A549 (cell line): ENCODE measurements at regions not wholly inside any gene's neighbourhood (a gene's known extent, or its start where the extent isn't known, plus 50 kb on each side); places are given as distances from the start of the nearest gene placed in this dataset.

Experiments
- ATAC-seq, 2 experiments: fragments of 200-7000 bp in 1 of 2; fragments of >200 bp in 1 of 2; cut with Nextera tagmentation in 1 of 2; cut with Tn5 transposase in 1 of 2; 3 replicates each; pipeline versions ENCODE4 v1.8.0 to v1.9.1; 2018 to 2020; ENCODE audit warnings: mild to moderate bottlenecking in 1 of 2, moderate library complexity in 1 of 2
- CTCF ChIA-PET: fragments of 300-600 bp; sonication (Branson Sonifier 250); formaldehyde crosslinking; extraction: SDS; loops from one replicate; lab custom pipeline; 2021; ENCODE audit warnings: antibody characterized with exemption, inconsistent platforms; lab: Yijun Ruan, JAX
- POLR2A ChIA-PET: fragments of 350-600 bp; formaldehyde crosslinking; extraction: SDS; loops from one replicate; lab custom pipeline; 2021; ENCODE audit warnings: antibody characterized with exemption, inconsistent platforms; lab: Yijun Ruan, JAX
- DNase-seq, 2 experiments: peaks; one replicate each; pipeline versions ENCODE4 v3.0.0 to v3.0.0-alpha.2; 2011 to 2016; ENCODE audit warnings: low read depth in 1 of 2, low spot score in 1 of 2
- FAIRE-seq: peaks from 2 replicates; lab custom pipeline; 2011; peaks lifted over from hg19 to GRCh38; lab: Jason Lieb, UNC
- H3K27ac ChIP-seq, 2 experiments: fragments of >200 bp; sonication (Bioruptor Twin); formaldehyde crosslinking; 3 replicates each; pipeline ENCODE4 v1.5.1; 2016 to 2017
- H3K4me1 ChIP-seq: fragments of >200 bp; sonication (Bioruptor Twin); formaldehyde crosslinking; 3 replicates; pipeline ENCODE4 v1.6.1; 2016
- H3K4me2 ChIP-seq: fragments of >200 bp; sonication (Bioruptor Twin); formaldehyde crosslinking; 3 replicates; pipeline ENCODE4 v1.6.1; 2016
- H3K4me3 ChIP-seq: fragments of >200 bp; sonication (Bioruptor Twin); formaldehyde crosslinking; 3 replicates; pipeline ENCODE4 v1.5.1; 2016
- H3K9me3 ChIP-seq: fragments of >200 bp; sonication (Bioruptor Twin); formaldehyde crosslinking; 3 replicates; pipeline ENCODE4 v1.6.1; 2016
- BCL3 ChIP-seq: fragments of >200 bp; sonication (Bioruptor Twin); formaldehyde crosslinking; IDR thresholded peaks from 3 replicates; pipeline ENCODE4 v1.6.1; 2016
- BHLHE40 ChIP-seq: IDR thresholded peaks from 2 replicates; pipeline ENCODE4 v1.6.1; 2012; ENCODE audit warnings: low read depth, low read length, inconsistent platforms
- CEBPB ChIP-seq, 2 experiments: fragments of >200 bp in 1 of 2; sonication (Bioruptor Twin) in 1 of 2; formaldehyde crosslinking in 1 of 2; IDR thresholded peaks; 2 replicates each; pipeline ENCODE4 v1.6.1; 2012 to 2016
- CTCF ChIP-seq: fragments of >200 bp; sonication (Bioruptor Twin); formaldehyde crosslinking; IDR thresholded peaks from 3 replicates; pipeline ENCODE4 v1.5.1; 2016
- ELK1 ChIP-seq: fragments of 150-350 bp; IDR thresholded peaks from 2 replicates; pipeline ENCODE4 v1.6.1; 2014; ENCODE audit warnings: low read depth, mild to moderate bottlenecking, low read length
- FOSL2 ChIP-seq, 2 experiments: fragments of 450-650 bp in 1 of 2; fragments of >200 bp in 1 of 2; sonication (Bioruptor Twin) in 1 of 2; formaldehyde crosslinking; IDR thresholded peaks; 2 replicates each; pipeline versions ENCODE4 v1.5.0 to v1.6.1; 2016 to 2020; ENCODE audit warnings: mild to moderate bottlenecking in 1 of 2, moderate library complexity in 1 of 2
- FOXS1 ChIP-seq: fragments of 250-450 bp; sonication (Bioruptor Pico); IDR thresholded peaks from 2 replicates; pipeline ENCODE4 v1.5.0; 2020; ENCODE audit warnings: mild to moderate bottlenecking, moderate library complexity
- HEYL ChIP-seq: fragments of 250-450 bp; sonication (Bioruptor Pico); IDR thresholded peaks from 2 replicates; pipeline ENCODE4 v1.8.0; 2021; ENCODE audit warnings: mild to moderate bottlenecking, moderate library complexity
- HOXA7 ChIP-seq: fragments of 250-450 bp; sonication (Bioruptor Pico); IDR thresholded peaks from 2 replicates; pipeline ENCODE4 v1.5.0; 2020; ENCODE audit warnings: mild to moderate bottlenecking, moderate library complexity
- HOXB13 ChIP-seq: fragments of 250-450 bp; sonication (Bioruptor Pico); IDR thresholded peaks from 2 replicates; pipeline ENCODE4 v1.5.0; 2020; ENCODE audit warnings: low read depth, mild to moderate bottlenecking, moderate library complexity
- HOXB5 ChIP-seq: fragments of 250-450 bp; sonication (Bioruptor Pico); IDR thresholded peaks from 2 replicates; pipeline ENCODE4 v1.5.0; 2020; ENCODE audit warnings: mild to moderate bottlenecking, moderate library complexity
- JUN ChIP-seq, 2 experiments: fragments of >200 bp; sonication (Bioruptor Twin); formaldehyde crosslinking; IDR thresholded peaks; 2 replicates in 1 of 2; 3 replicates in 1 of 2; pipeline ENCODE4 v1.6.1; 2016 to 2017
- MAFK ChIP-seq: fragments of 450-650 bp; IDR thresholded peaks from 2 replicates; pipeline ENCODE4 v1.6.1; 2014; ENCODE audit not compliant: partially characterized antibody
- MAZ ChIP-seq: fragments of 150-350 bp; IDR thresholded peaks from 2 replicates; pipeline ENCODE4 v1.6.1; 2014; ENCODE audit warnings: antibody characterized with exemption, low read depth, low read length, borderline replicate concordance
- NFE2L2 ChIP-seq: fragments of 150-350 bp; conservative IDR thresholded peaks from 2 replicates; pipeline ENCODE4 v1.6.1; 2014; ENCODE audit warnings: low read length
- NPAS2 ChIP-seq: fragments of 250-450 bp; sonication (Bioruptor Pico); IDR thresholded peaks from 2 replicates; pipeline ENCODE4 v1.8.0; 2022; ENCODE audit warnings: mild to moderate bottlenecking, moderate library complexity, borderline replicate concordance
- PBX3 ChIP-seq: IDR thresholded peaks from 2 replicates; pipeline ENCODE4 v1.6.1; 2012
- POLR2AphosphoS2 ChIP-seq: conservative IDR thresholded peaks from 2 replicates; pipeline ENCODE4 v1.6.1; 2012; ENCODE audit warnings: low read length, improper control_type of control experiment, inconsistent platforms
- RAD21 ChIP-seq, 2 experiments: fragments of >200 bp in 1 of 2; sonication (Bioruptor Twin) in 1 of 2; formaldehyde crosslinking in 1 of 2; IDR thresholded peaks in 1 of 2; conservative IDR thresholded peaks in 1 of 2; 2 replicates in 1 of 2; 3 replicates in 1 of 2; pipeline ENCODE4 v1.6.1; 2012 to 2018; ENCODE audit warnings: inconsistent platforms in 1 of 2
- TP53 ChIP-seq: fragments of 250-450 bp; sonication (Bioruptor Pico); IDR thresholded peaks from 2 replicates; pipeline ENCODE4 v1.5.0; 2021; ENCODE audit warnings: mild to moderate bottlenecking, moderate library complexity
- ZSCAN20 ChIP-seq: fragments of 250-450 bp; sonication (Bioruptor Pico); IDR thresholded peaks from 2 replicates; pipeline ENCODE4 v1.8.0; 2022; ENCODE audit warnings: mild to moderate bottlenecking, moderate library complexity
- WGBS: methylation state at CpG from one replicate; pipeline ENCODE4 v1.1.6; 2017; ENCODE audit errors: missing lambda C conversion rate; 5-methylcytosine and 5-hydroxymethylcytosine counted together

GRCh38 chrY:8479141-8479540, 858.1 kb upstream of the TSPY4 start:
- Histone ChIP-seq H3K27ac (no peak overlapping the region), H3K9me3 (no peaks in the 10 kb centered on the region), H3K4me2 (no peak overlapping the region), H3K4me1 (no peaks in the 10 kb centered on the region), H3K4me3 (no peak overlapping the region)
- ATAC-seq (no peak), FAIRE-seq (no peak), DNase-seq (no peak)
- ChIA-PET POLR2A (no interaction called here), CTCF (no interaction called here)
- TF ChIP-seq RAD21 (conservative IDR thresholded peaks at IDR 0.05 in 1 of 2, IDR thresholded peaks at IDR 0.05 in 1 of 2) (no peak), ZSCAN20 (CRISPR knock-in tag) (no peak), PBX3 (no peak), HOXB13 (CRISPR knock-in tag) (no peak)

GRCh38 chrY:8488955-8489354, 848.3 kb upstream of the TSPY4 start:
- H3K27ac ChIP-seq, result no peak overlapping the region
- ATAC-seq (no peak), FAIRE-seq (no peak), DNase-seq (no peak)
- no peak overlapping the region for H3K4me3 ChIP-seq
- no peaks in the 10 kb centered on the region for H3K4me1 ChIP-seq
- ChIA-PET POLR2A (no interaction called here), CTCF (no interaction called here)
- H3K4me2 ChIP-seq, result no peak overlapping the region
- TF ChIP-seq POLR2AphosphoS2, result no peak
- no peak for TF ChIP-seq JUN (IDR thresholded peaks at IDR 0.05)
- no peak for TF ChIP-seq MAZ
- TF ChIP-seq TP53 (CRISPR knock-in tag), result no peak
- TF ChIP-seq ZSCAN20 (CRISPR knock-in tag), result no peak
- TF ChIP-seq FOSL2 (IDR thresholded peaks at IDR 0.05), result no peak
- TF ChIP-seq FOSL2 (CRISPR knock-in tag; IDR thresholded peaks at IDR 0.05), result no peak
- TF ChIP-seq NPAS2, result no peak
- TF ChIP-seq BCL3, result no peak
- TF ChIP-seq MAFK, result no peak
- TF ChIP-seq ELK1, result no peak
- TF ChIP-seq FOXS1, result no peak
- no peak for TF ChIP-seq CTCF
- TF ChIP-seq CEBPB (IDR thresholded peaks at IDR 0.05), result no peak
- no peak for TF ChIP-seq HOXB5 (CRISPR knock-in tag)
- no peak for TF ChIP-seq HEYL
- TF ChIP-seq NFE2L2, result no peak
- no peak for TF ChIP-seq HOXA7 (CRISPR knock-in tag)
- TF ChIP-seq BHLHE40, result no peak
- no CpG with 5 or more reads among the region's 1 CpG for WGBS
- H3K9me3 ChIP-seq, result no peaks in the 10 kb centered on the region
